ENCODE measurements at regions not wholly inside any gene's neighbourhood (a gene's known extent, or its start where the extent isn't known, plus 50 kb on each side); places are given as distances from the start of the nearest gene placed in this dataset.

- H3K27me3 ChIP-seq (ENCODE audit: control insufficient read depth, insufficient read depth, low read length), result no peaks in the 10 kb centered on the region
- DNase-seq (ENCODE audit: low read depth in 2 of 2), result no peak
Measured at GRCh38 chr13:103157016-103157415, 90.8 kb upstream of the SLC10A2 start.

GRCh38 chr13:103156346-103156998 lies 90.3 kb upstream of the SLC10A2 start:
- Histone ChIP-seq H3K9ac (ENCODE audit: insufficient read depth, low read length) (no peak overlapping the region), H3K36me3 (ENCODE audit: control insufficient read depth, insufficient read depth, low read length) (no peaks in the 10 kb centered on the region), H4K20me1 (ENCODE audit: control insufficient read depth, extremely low read depth, insufficient read depth, low read length) (no peaks in the 10 kb centered on the region), H3K27ac (ENCODE audit: insufficient read depth, low read length) (no peak overlapping the region), H3K4me1 (ENCODE audit: control insufficient read depth, extremely low read depth, insufficient read depth, low read length) (no peaks in the 10 kb centered on the region), H3K79me2 (ENCODE audit: control insufficient read depth, insufficient read depth, low read length) (no peaks in the 10 kb centered on the region), H3K4me2 (ENCODE audit: extremely low read depth, insufficient read depth, low read length) (no peak overlapping the region), H3K27me3 (ENCODE audit: control insufficient read depth, insufficient read depth, low read length) (no peaks in the 10 kb centered on the region), H2AFZ (ENCODE audit: low read length) (no peak overlapping the region), H3K4me3 (replicated peaks in 1 of 4; ENCODE audit: control extremely low read depth in 1 of 4, insufficient read depth in 1 of 4, low read depth in 3 of 4, low read length in 4 of 4) (no peak overlapping the region), H3K9me3 (ENCODE audit: control insufficient read depth, insufficient read depth, low read depth, low read length) (no peaks in the 10 kb centered on the region)
- no peak for DNase-seq (ENCODE audit: low read depth in 2 of 2)
- TF ChIP-seq CTCF (conservative IDR thresholded peaks at IDR 0.05 in 1 of 2, IDR thresholded peaks at IDR 0.05 in 1 of 2; ENCODE audit: low read depth in 1 of 2, low read length in 2 of 2) (no peak), EZH2 (IDR thresholded peaks at IDR 0.05; ENCODE audit: low read length, missing control alignments) (no peak)

More at GRCh38 chr13:103157016-103157415, 90.8 kb upstream of the SLC10A2 start:
- no peak overlapping the region for H3K4me2 ChIP-seq (ENCODE audit: extremely low read depth, insufficient read depth, low read length)
- H3K36me3 ChIP-seq (ENCODE audit: control insufficient read depth, insufficient read depth, low read length), result no peaks in the 10 kb centered on the region
- H4K20me1 ChIP-seq (ENCODE audit: control insufficient read depth, extremely low read depth, insufficient read depth, low read length), result no peaks in the 10 kb centered on the region
- no peak overlapping the region for H2AFZ ChIP-seq (ENCODE audit: low read length)
- no peak overlapping the region for H3K4me3 ChIP-seq (replicated peaks in 1 of 4; ENCODE audit: control extremely low read depth in 1 of 4, insufficient read depth in 1 of 4, low read depth in 3 of 4, low read length in 4 of 4)
- H3K9me3 ChIP-seq (ENCODE audit: control insufficient read depth, insufficient read depth, low read depth, low read length), result no peaks in the 10 kb centered on the region
- no peak overlapping the region for H3K9ac ChIP-seq (ENCODE audit: insufficient read depth, low read length)
- H3K4me1 ChIP-seq (ENCODE audit: control insufficient read depth, extremely low read depth, insufficient read depth, low read length), result no peaks in the 10 kb centered on the region
- no peaks in the 10 kb centered on the region for H3K79me2 ChIP-seq (ENCODE audit: control insufficient read depth, insufficient read depth, low read length)
- TF ChIP-seq EZH2 (IDR thresholded peaks at IDR 0.05; ENCODE audit: low read length, missing control alignments) (no peak), CTCF (conservative IDR thresholded peaks at IDR 0.05 in 1 of 2, IDR thresholded peaks at IDR 0.05 in 1 of 2; ENCODE audit: low read depth in 1 of 2, low read length in 2 of 2) (no peak)
- no peak overlapping the region for H3K27ac ChIP-seq (ENCODE audit: insufficient read depth, low read length)

- Histone ChIP-seq H3K27me3 (ENCODE audit: control insufficient read depth, insufficient read depth, low read length) (no peaks in the 10 kb centered on the region), H3K4me2 (ENCODE audit: extremely low read depth, insufficient read depth, low read length) (no peak overlapping the region), H3K79me2 (ENCODE audit: control insufficient read depth, insufficient read depth, low read length) (no peaks in the 10 kb centered on the region), H3K9me3 (ENCODE audit: control insufficient read depth, insufficient read depth, low read depth, low read length) (no peaks in the 10 kb centered on the region), H3K4me1 (ENCODE audit: control insufficient read depth, extremely low read depth, insufficient read depth, low read length) (no peaks in the 10 kb centered on the region), H3K27ac (ENCODE audit: insufficient read depth, low read length) (no peak overlapping the region), H4K20me1 (ENCODE audit: control insufficient read depth, extremely low read depth, insufficient read depth, low read length) (no peaks in the 10 kb centered on the region), H3K4me3 (replicated peaks in 1 of 4; ENCODE audit: control extremely low read depth in 1 of 4, insufficient read depth in 1 of 4, low read depth in 3 of 4, low read length in 4 of 4) (no peak overlapping the region), H2AFZ (ENCODE audit: low read length) (no peak overlapping the region), H3K9ac (ENCODE audit: insufficient read depth, low read length) (no peak overlapping the region), H3K36me3 (ENCODE audit: control insufficient read depth, insufficient read depth, low read length) (no peaks in the 10 kb centered on the region)
- DNase-seq (ENCODE audit: low read depth in 2 of 2), result no peak
- TF ChIP-seq CTCF (conservative IDR thresholded peaks at IDR 0.05 in 1 of 2, IDR thresholded peaks at IDR 0.05 in 1 of 2; ENCODE audit: low read depth in 1 of 2, low read length in 2 of 2) (no peak), EZH2 (IDR thresholded peaks at IDR 0.05; ENCODE audit: low read length, missing control alignments) (no peak)
Measured at GRCh38 chr13:103153466-103153865, 87.2 kb upstream of the SLC10A2 start.
